PC-3 (cell line): ENCODE measurements at regions not wholly inside any gene's neighbourhood (a gene's known extent, or its start where the extent isn't known, plus 50 kb on each side); places are given as distances from the start of the nearest gene placed in this dataset.

Source experiments
- ATAC-seq: fragments of 200-7000 bp; cut with Tn5 transposase; 2 replicates; pipeline ENCODE4 v1.9.1; 2020; ENCODE audit warnings: mild to moderate bottlenecking, moderate library complexity
- BruUV-seq: library from RNA; stranded (reverse); fragments of 400-500 nt; replicated peaks from 2 replicates; lab custom pipeline; 2021; lab: Mats Ljungman, UMichigan
- CTCF ChIA-PET: fragments of 300-600 bp; sonication (Branson Sonifier 250); formaldehyde crosslinking; loops from one replicate; lab custom pipeline; 2022; ENCODE audit warnings: antibody characterized with exemption; lab: Charles Lee
- POLR2A ChIA-PET: fragments of 300-600 bp; sonication (Branson Sonifier 250); formaldehyde crosslinking; loops from one replicate; lab custom pipeline; 2022; ENCODE audit warnings: antibody characterized with exemption; ENCODE audit not compliant: unreplicated experiment; lab: Charles Lee
- DNase-seq: peaks from one replicate; pipeline ENCODE4 v3.0.0-alpha.2; 2015
- H2AFZ ChIP-seq: fragments of 300-600 bp; sonication (generic); 2 replicates; pipeline ENCODE4 v1.6.0; 2016; ENCODE audit warnings: antibody characterized with exemption, low read length
- H3F3A ChIP-seq: fragments of 300-600 bp; sonication (generic); one replicate; pipeline ENCODE4 v1.6.0; 2017; ENCODE audit warnings: antibody characterized with exemption, low read length, control low read depth, mild to moderate bottlenecking; ENCODE audit not compliant: unreplicated experiment
- H3K27ac ChIP-seq: fragments of 300-600 bp; sonication (generic); 2 replicates; pipeline ENCODE4 v1.5.1; 2016; ENCODE audit warnings: mild to moderate bottlenecking, low read length
- H3K27me3 ChIP-seq: fragments of 300-600 bp; sonication (generic); 2 replicates; pipeline ENCODE4 v1.6.1; 2016; ENCODE audit warnings: low read length, mixed read lengths
- H3K36me3 ChIP-seq: fragments of 300-600 bp; sonication (generic); 2 replicates; pipeline ENCODE4 v1.6.1; 2016; ENCODE audit warnings: low read depth, mixed run types, low read length, mixed read lengths
- H3K4me1 ChIP-seq: fragments of 300-600 bp; sonication (generic); 2 replicates; pipeline ENCODE4 v1.5.1; 2016; ENCODE audit warnings: low read length; ENCODE audit not compliant: insufficient read depth
- H3K4me2 ChIP-seq: fragments of 300-600 bp; sonication (generic); 2 replicates; pipeline ENCODE4 v1.6.0; 2016; ENCODE audit warnings: low read length
- H3K4me3 ChIP-seq: fragments of 300-600 bp; sonication (generic); 2 replicates; pipeline ENCODE4 v1.5.1; 2016; ENCODE audit warnings: mild to moderate bottlenecking, low read length, mixed read lengths
- H3K79me2 ChIP-seq: fragments of 300-600 bp; sonication (generic); 2 replicates; pipeline ENCODE4 v1.6.1; 2017; ENCODE audit warnings: low read length, mixed read lengths
- H3K9ac ChIP-seq: fragments of 300-600 bp; sonication (generic); 2 replicates; pipeline ENCODE4 v1.6.0; 2016; ENCODE audit warnings: mild to moderate bottlenecking, low read length
- H3K9me2 ChIP-seq: fragments of 300-600 bp; sonication (generic); replicated peaks from 2 replicates; pipeline ENCODE4 v1.6.1; 2016; ENCODE audit warnings: mixed run types, low read length, mixed read lengths
- H3K9me3 ChIP-seq: fragments of 300-600 bp; sonication (generic); 2 replicates; pipeline ENCODE4 v1.6.1; 2016; ENCODE audit warnings: low read length, mixed read lengths
- H4K20me1 ChIP-seq: fragments of 300-600 bp; sonication (generic); 2 replicates; pipeline ENCODE4 v1.6.1; 2016; ENCODE audit warnings: low read length, mixed read lengths
- CTCF ChIP-seq: fragments of 300-600 bp; sonication (generic); conservative IDR thresholded peaks from 2 replicates; pipeline ENCODE4 v1.5.1; 2017; ENCODE audit warnings: antibody characterized with exemption, low read depth, mild to moderate bottlenecking, low read length
- EZH2 ChIP-seq: fragments of 300-600 bp; sonication (generic); IDR thresholded peaks from one replicate; pipeline ENCODE4 v1.6.1; 2017; ENCODE audit warnings: antibody characterized with exemption, mild to moderate bottlenecking, low read length; ENCODE audit not compliant: unreplicated experiment
- EZH2phosphoT487 ChIP-seq: fragments of 300-600 bp; sonication (generic); IDR thresholded peaks from 2 replicates; pipeline ENCODE4 v1.6.1; 2018; ENCODE audit warnings: mild to moderate bottlenecking, antibody characterized with exemption, low read length, borderline replicate concordance
- intact Hi-C: fragments of 100-400 bp; cut with micrococcal nuclease; formaldehyde crosslinking; loops from 2 replicates; pipeline ENCODE4 v1.9.0; 2023

DNA sequence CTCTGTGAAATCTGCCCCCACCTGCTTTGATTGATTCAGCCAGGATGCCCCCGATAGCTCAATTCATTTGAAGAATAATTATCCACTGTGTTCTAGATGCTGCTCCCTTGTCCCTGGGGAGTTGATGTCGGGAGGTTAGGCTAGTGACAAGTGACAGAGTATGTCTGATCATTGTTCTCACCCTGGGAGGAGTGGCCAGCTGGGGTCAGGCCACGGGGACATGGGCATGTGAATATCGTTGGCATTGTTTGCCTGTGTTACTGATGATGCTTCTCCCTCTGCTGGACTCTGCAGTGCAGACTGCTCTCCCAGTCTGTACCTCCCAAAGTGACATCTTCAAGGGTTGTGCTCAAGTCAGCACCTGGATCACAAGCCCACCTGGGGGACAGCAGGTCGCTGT lies 89.9 kb upstream of the C16orf82 start:
- Histone ChIP-seq H3K36me3 (no peaks in the 10 kb centered on the region), H3K79me2 (no peaks in the 10 kb centered on the region), H3K4me3 (no peak overlapping the region), H3K27ac (no peak overlapping the region), H3K27me3 (no peaks in the 10 kb centered on the region), H2AFZ (no peak overlapping the region), H3K9ac (no peak overlapping the region), H3K9me3 (no peaks in the 10 kb centered on the region), H4K20me1 (no peaks in the 10 kb centered on the region), H3K4me2 (no peak overlapping the region), H3K9me2 (no peaks in the 10 kb centered on the region), H3F3A (no peaks in the 10 kb centered on the region), H3K4me1 (no peaks in the 10 kb centered on the region)
- CTCF ChIA-PET: no interaction called here
- POLR2A ChIA-PET: no interaction called here
- ATAC-seq (no peak), DNase-seq (no peak)
- intact Hi-C loops: no loop called here
- TF ChIP-seq EZH2: no peak
- TF ChIP-seq EZH2phosphoT487: no peak
- TF ChIP-seq CTCF: no peak
- BruUV-seq: no TSS peak

DNA sequence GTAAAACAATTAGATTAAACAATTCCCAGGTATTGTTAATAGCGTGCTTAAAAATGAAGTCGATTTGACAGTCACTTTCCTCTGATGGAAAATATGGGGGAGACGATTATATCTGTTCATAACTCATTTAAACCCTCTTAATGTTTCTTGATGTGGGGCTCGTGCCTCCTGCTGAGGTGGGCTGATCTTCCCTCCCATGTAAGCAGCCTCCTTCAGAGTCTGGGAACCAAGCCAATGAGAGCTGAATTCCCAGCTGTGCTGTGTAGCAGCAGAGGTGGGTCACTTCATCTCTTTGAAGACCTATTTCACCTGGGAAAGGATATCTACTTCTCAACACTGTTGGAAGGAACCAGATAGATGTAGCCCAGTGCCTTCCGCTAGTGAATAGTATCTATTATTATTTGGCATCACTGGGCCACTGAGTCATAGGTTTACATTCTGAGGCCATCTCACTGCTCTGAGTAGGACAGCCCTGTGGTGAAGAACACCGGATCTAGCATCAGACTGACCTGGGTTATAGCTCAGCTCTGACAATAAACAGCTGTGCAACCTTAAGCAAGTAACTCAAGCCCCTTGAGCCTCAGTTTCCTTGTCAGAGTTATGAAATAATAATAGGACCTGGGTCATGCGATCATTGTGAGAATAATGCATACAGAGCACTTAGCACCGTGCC lies 85.3 kb upstream of the C16orf82 start:
- ATAC-seq: no peak
- Histone ChIP-seq H3F3A (no peaks in the 10 kb centered on the region), H3K9me3 (no peaks in the 10 kb centered on the region), H3K9ac (no peak overlapping the region), H3K4me3 (no peak overlapping the region), H3K9me2 (no peaks in the 10 kb centered on the region), H3K4me2 (no peak overlapping the region), H3K4me1 (no peaks in the 10 kb centered on the region), H4K20me1 (no peaks in the 10 kb centered on the region), H3K79me2 (no peaks in the 10 kb centered on the region), H2AFZ (no peak overlapping the region), H3K36me3 (no peaks in the 10 kb centered on the region), H3K27ac (no peak overlapping the region), H3K27me3 (no peaks in the 10 kb centered on the region)
- no peak for DNase-seq
- TF ChIP-seq EZH2phosphoT487 (no peak), EZH2 (no peak), CTCF (no peak)
- intact Hi-C loops: no loop called here
- no TSS peak for BruUV-seq
- CTCF ChIA-PET: no interaction called here
- POLR2A ChIA-PET: no interaction called here

- no peaks in the 10 kb centered on the region for H3K4me1 ChIP-seq
- intact Hi-C loops: no loop called here
- POLR2A ChIA-PET: no interaction called here
- H3K27ac ChIP-seq: no peak overlapping the region
- DNase-seq: no peak
- no TSS peak for BruUV-seq
- H3K36me3 ChIP-seq: no peaks in the 10 kb centered on the region
- H3K27me3 ChIP-seq: no peaks in the 10 kb centered on the region
- no peaks in the 10 kb centered on the region for H3K9me3 ChIP-seq
- H3K9me2 ChIP-seq: no peaks in the 10 kb centered on the region
- no peak overlapping the region for H2AFZ ChIP-seq
- no peaks in the 10 kb centered on the region for H3K79me2 ChIP-seq
- CTCF ChIA-PET: no interaction called here
- no peak overlapping the region for H3K4me2 ChIP-seq
- H4K20me1 ChIP-seq: no peaks in the 10 kb centered on the region
- ATAC-seq: no peak
- H3K9ac ChIP-seq: no peak overlapping the region
- H3F3A ChIP-seq: no peaks in the 10 kb centered on the region
- no peak overlapping the region for H3K4me3 ChIP-seq
- TF ChIP-seq EZH2phosphoT487: no peak
- no peak for TF ChIP-seq EZH2
- no peak for TF ChIP-seq CTCF
Observed at GRCh38 chr16:26982422-26982821, 84.3 kb upstream of the C16orf82 start.
